Osteoblast (primary cell): ENCODE measurements at regions not wholly inside any gene's neighbourhood (a gene's known extent, or its start where the extent isn't known, plus 50 kb on each side); places are given as distances from the start of the nearest gene placed in this dataset.
A peak's percentile ranks its signal among the peaks of the same experiment; 100 is the strongest.

Experiments used
- DNase-seq: peaks from one replicate; pipeline ENCODE4 v3.0.0; 2011; ENCODE audit warnings: low spot score, mixed read lengths; ENCODE audit not compliant: insufficient read length; ENCODE audit errors: missing footprints
- H2AFZ ChIP-seq: 2 replicates; pipeline ENCODE4 v1.6.0; 2011; ENCODE audit warnings: mild to moderate bottlenecking, low read length
- H3K27ac ChIP-seq: 2 replicates; pipeline ENCODE4 v1.5.1; 2011; ENCODE audit warnings: mild to moderate bottlenecking, low read depth, low read length, moderate library complexity
- H3K27me3 ChIP-seq: 2 replicates; pipeline ENCODE4 v1.6.0; 2012; ENCODE audit warnings: mild to moderate bottlenecking, control low read depth, inconsistent platforms, low read length, moderate library complexity; ENCODE audit not compliant: insufficient read depth
- H3K36me3 ChIP-seq: 2 replicates; pipeline ENCODE4 v1.5.1; 2011; ENCODE audit warnings: mild to moderate bottlenecking, low read length, control low read depth, moderate library complexity; ENCODE audit not compliant: insufficient read depth
- H3K4me1 ChIP-seq: 2 replicates; pipeline ENCODE4 v1.5.1; 2011; ENCODE audit warnings: mild to moderate bottlenecking, low read length, control low read depth, moderate library complexity; ENCODE audit not compliant: insufficient read depth
- H3K4me2 ChIP-seq: 2 replicates; pipeline ENCODE4 v1.6.0; 2011; ENCODE audit warnings: mild to moderate bottlenecking, low read length; ENCODE audit not compliant: insufficient read depth
- H3K4me3 ChIP-seq: fragments of 200-600 bp; sonication (generic); 3 replicates; pipeline ENCODE4 v1.5.1; 2012; ENCODE audit warnings: mild to moderate bottlenecking, low read length, inconsistent platforms; ENCODE audit not compliant: insufficient read depth
- H3K79me2 ChIP-seq: 2 replicates; pipeline ENCODE4 v1.6.0; 2012; ENCODE audit warnings: mild to moderate bottlenecking, low read length, control low read depth, inconsistent platforms; ENCODE audit not compliant: insufficient read depth
- H3K9me3 ChIP-seq: 2 replicates; pipeline ENCODE4 v1.5.1; 2011; ENCODE audit warnings: low read depth, low read length, control low read depth
- H4K20me1 ChIP-seq: 2 replicates; pipeline ENCODE4 v1.6.0; 2012; ENCODE audit warnings: mild to moderate bottlenecking, low read length, control low read depth; ENCODE audit not compliant: insufficient read depth
- CTCF ChIP-seq: IDR thresholded peaks from 2 replicates; pipeline ENCODE4 v1.5.1; 2011; ENCODE audit warnings: mild to moderate bottlenecking, low read depth, low read length, moderate library complexity; ENCODE audit errors: extremely low read depth

- H3K4me1 ChIP-seq, result no peaks in the 10 kb centered on the region
- no peaks in the 10 kb centered on the region for H3K79me2 ChIP-seq
- H3K9me3 ChIP-seq, result no peaks in the 10 kb centered on the region
- peak overlapping the region; percentile 47 for H2AFZ ChIP-seq
- no peak overlapping the region for H3K4me3 ChIP-seq
- TF ChIP-seq CTCF, result no peak
- no peak for DNase-seq
- no peaks in the 10 kb centered on the region for H4K20me1 ChIP-seq
- H3K27ac ChIP-seq, result no peak overlapping the region
- no peaks in the 10 kb centered on the region for H3K27me3 ChIP-seq
- no peak overlapping the region for H3K4me2 ChIP-seq
- no peaks in the 10 kb centered on the region for H3K36me3 ChIP-seq
Measured at GRCh38 chr12:92020983-92021665, 124.5 kb downstream of the BTG1 start.

GRCh38 chr12:92019491-92020277 lies 126.0 kb downstream of the BTG1 start:
- Histone ChIP-seq H3K36me3 (no peaks in the 10 kb centered on the region), H3K27me3 (no peaks in the 10 kb centered on the region), H3K4me1 (no peaks in the 10 kb centered on the region), H3K4me3 (no peak overlapping the region), H2AFZ (no peak overlapping the region), H3K27ac (no peak overlapping the region), H4K20me1 (no peaks in the 10 kb centered on the region), H3K4me2 (no peak overlapping the region), H3K79me2 (no peaks in the 10 kb centered on the region), H3K9me3 (no peaks in the 10 kb centered on the region)
- no peak for DNase-seq
- TF ChIP-seq CTCF, result no peak

GRCh38 chr12:92012691-92013090 lies 133.0 kb downstream of the BTG1 start:
- H2AFZ ChIP-seq, result no peak overlapping the region
- no peak overlapping the region for H3K27ac ChIP-seq
- no peaks in the 10 kb centered on the region for H3K36me3 ChIP-seq
- no peak for DNase-seq
- no peak overlapping the region for H3K4me3 ChIP-seq
- H3K4me2 ChIP-seq, result no peak overlapping the region
- H3K27me3 ChIP-seq, result no peaks in the 10 kb centered on the region
- no peaks in the 10 kb centered on the region for H3K79me2 ChIP-seq
- H4K20me1 ChIP-seq, result no peaks in the 10 kb centered on the region
- TF ChIP-seq CTCF, result no peak
- no peaks in the 10 kb centered on the region for H3K9me3 ChIP-seq
- H3K4me1 ChIP-seq, result no peaks in the 10 kb centered on the region
